MM.1S (cell line): ENCODE measurements at regions not wholly inside any gene's neighbourhood (a gene's known extent, or its start where the extent isn't known, plus 50 kb on each side); places are given as distances from the start of the nearest gene placed in this dataset.

Source experiments
- EZH2phosphoT487 ChIP-seq: fragments of 300-600 bp; sonication (generic); IDR thresholded peaks from 2 replicates; pipeline ENCODE4 v1.6.1; 2018; ENCODE audit warnings: antibody characterized with exemption, low read length
- TF ChIP-seq, protein P1 (sequence below): fragments of 300-600 bp; sonication (generic); IDR thresholded peaks from 2 replicates; pipeline ENCODE4 v1.5.1; 2016; ENCODE audit warnings: antibody characterized with exemption, low read length, mixed read lengths

GRCh38 chr1:199821029-199821779, 206.3 kb upstream of the NR5A2 start:
- TF ChIP-seq, protein P1, sequence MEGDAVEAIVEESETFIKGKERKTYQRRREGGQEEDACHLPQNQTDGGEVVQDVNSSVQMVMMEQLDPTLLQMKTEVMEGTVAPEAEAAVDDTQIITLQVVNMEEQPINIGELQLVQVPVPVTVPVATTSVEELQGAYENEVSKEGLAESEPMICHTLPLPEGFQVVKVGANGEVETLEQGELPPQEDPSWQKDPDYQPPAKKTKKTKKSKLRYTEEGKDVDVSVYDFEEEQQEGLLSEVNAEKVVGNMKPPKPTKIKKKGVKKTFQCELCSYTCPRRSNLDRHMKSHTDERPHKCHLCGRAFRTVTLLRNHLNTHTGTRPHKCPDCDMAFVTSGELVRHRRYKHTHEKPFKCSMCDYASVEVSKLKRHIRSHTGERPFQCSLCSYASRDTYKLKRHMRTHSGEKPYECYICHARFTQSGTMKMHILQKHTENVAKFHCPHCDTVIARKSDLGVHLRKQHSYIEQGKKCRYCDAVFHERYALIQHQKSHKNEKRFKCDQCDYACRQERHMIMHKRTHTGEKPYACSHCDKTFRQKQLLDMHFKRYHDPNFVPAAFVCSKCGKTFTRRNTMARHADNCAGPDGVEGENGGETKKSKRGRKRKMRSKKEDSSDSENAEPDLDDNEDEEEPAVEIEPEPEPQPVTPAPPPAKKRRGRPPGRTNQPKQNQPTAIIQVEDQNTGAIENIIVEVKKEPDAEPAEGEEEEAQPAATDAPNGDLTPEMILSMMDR, result no peak
- TF ChIP-seq EZH2phosphoT487, result no peak
